OCI-LY1 (cell line): ENCODE measurements at regions not wholly inside any gene's neighbourhood (a gene's known extent, or its start where the extent isn't known, plus 50 kb on each side); places are given as distances from the start of the nearest gene placed in this dataset.

ENCODE experiments used
- H2AFZ ChIP-seq: fragments of 200-600 bp; sonication (generic), shearing (Covaris generic); 2 replicates; pipeline ENCODE4 v1.6.0; 2014; ENCODE audit warnings: antibody characterized with exemption, mild to moderate bottlenecking, low read length
- H3F3A ChIP-seq: fragments of 200-600 bp; sonication (generic), shearing (Covaris generic); 2 replicates; pipeline ENCODE4 v1.6.0; 2014; ENCODE audit warnings: mild to moderate bottlenecking, antibody characterized with exemption, low read length, moderate library complexity; ENCODE audit not compliant: insufficient read depth
- H3K27ac ChIP-seq: fragments of 200-600 bp; sonication (generic); 2 replicates; pipeline ENCODE4 v1.5.1; 2014; ENCODE audit warnings: low read length, mixed run types, mild to moderate bottlenecking, low read depth; ENCODE audit not compliant: poor library complexity, severe bottlenecking
- H3K27me3 ChIP-seq: fragments of 200-600 bp; sonication (generic); 2 replicates; pipeline ENCODE4 v1.6.0; 2014; ENCODE audit warnings: antibody characterized with exemption, mild to moderate bottlenecking, low read length, moderate library complexity; ENCODE audit not compliant: insufficient read depth
- H3K36me3 ChIP-seq: fragments of 200-600 bp; sonication (generic); 2 replicates; pipeline ENCODE4 v1.6.1; 2014; ENCODE audit warnings: mild to moderate bottlenecking, antibody characterized with exemption, low read length, moderate library complexity, mixed read lengths; ENCODE audit not compliant: insufficient read depth
- H3K4me1 ChIP-seq: fragments of 200-600 bp; sonication (generic); 2 replicates; pipeline ENCODE4 v1.5.1; 2014; ENCODE audit warnings: mild to moderate bottlenecking, low read length, moderate library complexity; ENCODE audit not compliant: insufficient read depth, severe bottlenecking
- H3K4me2 ChIP-seq: fragments of 200-600 bp; sonication (generic), shearing (Covaris generic); 2 replicates; pipeline ENCODE4 v1.6.1; 2014; ENCODE audit warnings: low read length
- H3K4me3 ChIP-seq: fragments of 200-600 bp; sonication (generic); 2 replicates; pipeline ENCODE4 v1.5.1; 2014; ENCODE audit warnings: low read length, low read depth, mild to moderate bottlenecking, mixed read lengths; ENCODE audit not compliant: poor library complexity, severe bottlenecking
- H3K79me2 ChIP-seq: fragments of 200-600 bp; shearing (Covaris generic); 2 replicates; pipeline ENCODE4 v1.6.1; 2016; ENCODE audit warnings: mixed run types, low read length, mixed read lengths; ENCODE audit not compliant: insufficient read depth
- H3K9ac ChIP-seq: fragments of 200-600 bp; sonication (generic), shearing (Covaris generic); 2 replicates; pipeline ENCODE4 v1.6.1; 2014; ENCODE audit warnings: mild to moderate bottlenecking, low read length, mixed read lengths
- H3K9me2 ChIP-seq: fragments of 200-600 bp; sonication (generic), shearing (Covaris generic); 2 replicates; pipeline ENCODE4 v1.6.1; 2014; ENCODE audit warnings: low read depth, mild to moderate bottlenecking, low read length, mixed read lengths
- H3K9me3 ChIP-seq: fragments of 200-600 bp; shearing (Covaris generic); 2 replicates; pipeline ENCODE4 v1.6.1; 2014; ENCODE audit warnings: low read length, mixed read lengths
- H4K20me1 ChIP-seq: fragments of 200-600 bp; sonication (generic), shearing (Covaris generic); 2 replicates; pipeline ENCODE4 v1.6.0; 2016; ENCODE audit warnings: mild to moderate bottlenecking, low read length; ENCODE audit not compliant: insufficient read depth
- EZH2 ChIP-seq: fragments of 200-600 bp; sonication (generic), shearing (Covaris generic); IDR thresholded peaks from 2 replicates; pipeline ENCODE4 v1.8.0; 2017; ENCODE audit warnings: borderline replicate concordance, mixed run types, mild to moderate bottlenecking, antibody characterized with exemption, low read length, moderate library complexity, mixed read lengths
- TF ChIP-seq, protein P1 (sequence below): fragments of 200-600 bp; sonication (generic), shearing (Covaris generic); IDR thresholded peaks from 2 replicates; pipeline ENCODE4 v1.5.1; 2017; ENCODE audit warnings: mild to moderate bottlenecking, antibody characterized with exemption, low read length, moderate library complexity, mixed read lengths

DNA sequence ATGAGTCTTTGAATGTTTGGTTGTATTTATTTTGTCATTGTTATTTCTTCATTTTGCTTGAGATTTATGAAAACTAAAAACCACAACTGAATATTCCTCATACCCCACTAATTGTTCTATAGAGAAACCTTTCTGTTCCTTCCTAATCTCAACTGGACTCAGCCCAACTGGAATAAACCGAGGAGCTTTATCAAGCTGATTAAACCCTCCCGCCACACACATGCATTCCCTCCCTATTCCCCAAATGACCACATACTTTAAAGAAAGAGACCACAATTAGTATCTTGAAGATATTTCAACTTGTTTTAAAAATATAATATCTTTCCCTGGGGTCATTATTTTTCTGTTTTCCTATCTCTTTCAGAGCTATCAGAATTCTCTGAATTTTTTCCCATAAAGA lies 107.5 kb downstream of the OSR1 start:
- no peak overlapping the region for H2AFZ ChIP-seq
- no peaks in the 10 kb centered on the region for H3F3A ChIP-seq
- H3K4me3 ChIP-seq = no peak overlapping the region
- no peaks in the 10 kb centered on the region for H4K20me1 ChIP-seq
- no peaks in the 10 kb centered on the region for H3K9me3 ChIP-seq
- H3K27ac ChIP-seq = no peak overlapping the region
- no peaks in the 10 kb centered on the region for H3K79me2 ChIP-seq
- H3K9ac ChIP-seq = no peak overlapping the region
- no peaks in the 10 kb centered on the region for H3K9me2 ChIP-seq
- H3K4me2 ChIP-seq = no peak overlapping the region
- H3K27me3 ChIP-seq = no peaks in the 10 kb centered on the region
- H3K36me3 ChIP-seq = no peaks in the 10 kb centered on the region
- TF ChIP-seq, protein P1, sequence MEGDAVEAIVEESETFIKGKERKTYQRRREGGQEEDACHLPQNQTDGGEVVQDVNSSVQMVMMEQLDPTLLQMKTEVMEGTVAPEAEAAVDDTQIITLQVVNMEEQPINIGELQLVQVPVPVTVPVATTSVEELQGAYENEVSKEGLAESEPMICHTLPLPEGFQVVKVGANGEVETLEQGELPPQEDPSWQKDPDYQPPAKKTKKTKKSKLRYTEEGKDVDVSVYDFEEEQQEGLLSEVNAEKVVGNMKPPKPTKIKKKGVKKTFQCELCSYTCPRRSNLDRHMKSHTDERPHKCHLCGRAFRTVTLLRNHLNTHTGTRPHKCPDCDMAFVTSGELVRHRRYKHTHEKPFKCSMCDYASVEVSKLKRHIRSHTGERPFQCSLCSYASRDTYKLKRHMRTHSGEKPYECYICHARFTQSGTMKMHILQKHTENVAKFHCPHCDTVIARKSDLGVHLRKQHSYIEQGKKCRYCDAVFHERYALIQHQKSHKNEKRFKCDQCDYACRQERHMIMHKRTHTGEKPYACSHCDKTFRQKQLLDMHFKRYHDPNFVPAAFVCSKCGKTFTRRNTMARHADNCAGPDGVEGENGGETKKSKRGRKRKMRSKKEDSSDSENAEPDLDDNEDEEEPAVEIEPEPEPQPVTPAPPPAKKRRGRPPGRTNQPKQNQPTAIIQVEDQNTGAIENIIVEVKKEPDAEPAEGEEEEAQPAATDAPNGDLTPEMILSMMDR = no peak
- TF ChIP-seq EZH2 = no peak
- no peaks in the 10 kb centered on the region for H3K4me1 ChIP-seq

DNA sequence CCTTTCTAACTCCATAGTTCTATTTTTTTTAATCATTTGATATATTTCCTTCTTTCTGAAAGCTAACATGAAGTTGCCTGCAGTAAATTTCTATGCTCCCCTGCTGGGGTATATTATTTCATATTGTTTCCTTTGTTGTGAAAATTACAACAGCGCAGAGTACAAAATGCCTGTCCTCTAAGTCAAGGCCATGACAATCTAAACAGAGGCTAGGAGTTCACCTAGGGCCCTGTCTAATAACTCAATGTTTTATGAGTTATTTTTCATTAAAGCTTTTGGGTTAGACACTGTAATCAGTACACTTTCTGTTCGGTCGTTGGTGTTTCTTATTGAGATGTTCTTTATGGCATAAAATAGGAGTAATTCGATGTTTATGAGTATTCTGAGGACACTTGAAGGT lies 111.2 kb downstream of the OSR1 start:
- Histone ChIP-seq H3K9me3 (no peaks in the 10 kb centered on the region), H3K79me2 (no peaks in the 10 kb centered on the region), H3K4me1 (no peaks in the 10 kb centered on the region), H3K9me2 (no peaks in the 10 kb centered on the region), H3F3A (no peaks in the 10 kb centered on the region), H4K20me1 (no peaks in the 10 kb centered on the region), H3K9ac (no peak overlapping the region), H3K27me3 (no peaks in the 10 kb centered on the region), H3K4me2 (no peak overlapping the region), H3K27ac (no peak overlapping the region), H3K4me3 (no peak overlapping the region), H2AFZ (no peak overlapping the region), H3K36me3 (no peaks in the 10 kb centered on the region)
- TF ChIP-seq, protein P1 = no peak
- no peak for TF ChIP-seq EZH2

DNA sequence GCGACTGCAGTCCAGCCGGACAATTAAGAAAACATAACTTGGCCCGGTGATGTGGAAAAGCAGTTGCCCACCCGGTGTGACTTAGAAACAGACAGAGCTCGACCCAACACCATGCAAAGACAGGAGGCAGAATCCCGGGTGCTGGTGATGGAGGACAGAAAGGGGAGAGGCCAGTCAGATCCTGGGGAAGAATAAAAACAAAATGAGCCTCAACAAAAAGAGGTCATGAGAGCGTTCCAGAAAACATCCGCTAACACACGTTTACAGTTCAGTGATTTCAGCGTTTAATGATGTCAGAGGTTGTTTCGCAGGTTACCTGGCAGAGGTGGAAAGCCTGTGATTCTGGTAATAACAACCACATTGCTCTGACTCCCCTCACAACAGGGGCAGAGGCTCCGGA lies 111.9 kb downstream of the OSR1 start:
- Histone ChIP-seq H4K20me1 (no peaks in the 10 kb centered on the region), H3K4me1 (no peaks in the 10 kb centered on the region), H3K4me3 (no peak overlapping the region), H3F3A (no peaks in the 10 kb centered on the region), H3K36me3 (no peaks in the 10 kb centered on the region), H3K9me2 (no peaks in the 10 kb centered on the region), H3K79me2 (no peaks in the 10 kb centered on the region), H3K27ac (no peak overlapping the region), H3K9ac (no peak overlapping the region), H3K9me3 (no peaks in the 10 kb centered on the region), H2AFZ (no peak overlapping the region), H3K4me2 (no peak overlapping the region), H3K27me3 (no peaks in the 10 kb centered on the region)
- no peak for TF ChIP-seq EZH2
- TF ChIP-seq, protein P1 = no peak
